Hepatic stellate cell (primary cell): ENCODE measurements at regions not wholly inside any gene's neighbourhood (a gene's known extent, or its start where the extent isn't known, plus 50 kb on each side); places are given as distances from the start of the nearest gene placed in this dataset.

Source experiments
- DNase-seq: peaks from one replicate; pipeline ENCODE4 v3.0.0; 2011; ENCODE audit warnings: low spot score

- no peak for DNase-seq
Measured at GRCh38 chr11:81030186-81030585, 1589.4 kb upstream of the TENM4 start.

GRCh38 chr11:81026032-81026431 is 1585.2 kb upstream of the TENM4 start:
- DNase-seq: no peak

- no peak for DNase-seq
Measured at GRCh38 chr11:81022057-81022456, 1581.2 kb upstream of the TENM4 start.

GRCh38 chr11:81010631-81011030 is 1569.8 kb upstream of the TENM4 start:
- DNase-seq: no peak

GRCh38 chr11:81007046-81007445 is 1566.2 kb upstream of the TENM4 start:
- no peak for DNase-seq

- DNase-seq: peak; percentile 2
Measured at GRCh38 chr11:81005595-81005994, 1564.8 kb upstream of the TENM4 start.

GRCh38 chr11:81004576-81004975 is 1563.7 kb upstream of the TENM4 start:
- DNase-seq: no peak

GRCh38 chr11:81002374-81002773 is 1561.5 kb upstream of the TENM4 start:
- no peak for DNase-seq

GRCh38 chr11:81000735-81001134 is 1559.9 kb upstream of the TENM4 start:
- DNase-seq: no peak

- DNase-seq: no peak
Measured at GRCh38 chr11:81000334-81000733, 1559.5 kb upstream of the TENM4 start.

- no peak for DNase-seq
Measured at GRCh38 chr11:80995523-80995922, 1554.7 kb upstream of the TENM4 start.

GRCh38 chr11:80993536-80993935 is 1552.7 kb upstream of the TENM4 start:
- DNase-seq: no peak

GRCh38 chr11:80990885-80991284 is 1550.1 kb upstream of the TENM4 start:
- DNase-seq: no peak

- DNase-seq: no peak
Measured at GRCh38 chr11:80987171-80987570, 1546.3 kb upstream of the TENM4 start.

GRCh38 chr11:80986421-80987074 is 1545.7 kb upstream of the TENM4 start:
- no peak for DNase-seq

GRCh38 chr11:80980227-80980626 is 1539.4 kb upstream of the TENM4 start:
- no peak for DNase-seq

GRCh38 chr11:80973786-80974185 is 1533.0 kb upstream of the TENM4 start:
- no peak for DNase-seq

- no peak for DNase-seq
Measured at GRCh38 chr11:80970037-80970436, 1529.2 kb upstream of the TENM4 start.

- DNase-seq: no peak
Measured at GRCh38 chr11:80967649-80968048, 1526.8 kb upstream of the TENM4 start.

- no peak for DNase-seq
Measured at GRCh38 chr11:80960381-80961029, 1519.7 kb upstream of the TENM4 start.

GRCh38 chr11:80959751-80960150 is 1518.9 kb upstream of the TENM4 start:
- no peak for DNase-seq

GRCh38 chr11:80958987-80959386 is 1518.2 kb upstream of the TENM4 start:
- no peak for DNase-seq

- no peak for DNase-seq
Measured at GRCh38 chr11:80958361-80958760, 1517.5 kb upstream of the TENM4 start.

- DNase-seq: no peak
Measured at GRCh38 chr11:80955588-80955987, 1514.8 kb upstream of the TENM4 start.
